Neuronal stem cell (in vitro differentiated cells): ENCODE measurements at regions not wholly inside any gene's neighbourhood (a gene's known extent, or its start where the extent isn't known, plus 50 kb on each side); places are given as distances from the start of the nearest gene placed in this dataset.
A peak's percentile ranks its signal among the peaks of the same experiment; 100 is the strongest.

Source experiments
- DNase-seq: peaks from one replicate; pipeline ENCODE4 v3.0.0-alpha.2; 2013; ENCODE audit warnings: low spot score
- H2AFZ ChIP-seq: one replicate; pipeline ENCODE4 v1.6.1; 2013; ENCODE audit warnings: mild to moderate bottlenecking, low read length, inconsistent platforms
- H2AK5ac ChIP-seq: 2 replicates; pipeline ENCODE4 v1.6.1; 2013; ENCODE audit warnings: low read depth, mild to moderate bottlenecking, inconsistent platforms, low read length, moderate library complexity, mixed read lengths
- H2BK120ac ChIP-seq: 2 replicates; pipeline ENCODE4 v1.6.1; 2013; ENCODE audit warnings: low read depth, mild to moderate bottlenecking, inconsistent platforms, low read length, moderate library complexity, mixed read lengths
- H2BK12ac ChIP-seq: one replicate; pipeline ENCODE4 v1.6.1; 2013; ENCODE audit warnings: low read length, inconsistent platforms
- H2BK15ac ChIP-seq: 2 replicates; pipeline ENCODE4 v1.6.1; 2013; ENCODE audit warnings: mild to moderate bottlenecking, low read length, inconsistent platforms, mixed read lengths
- H2BK5ac ChIP-seq: one replicate; pipeline ENCODE4 v1.6.1; 2013; ENCODE audit warnings: inconsistent platforms, mild to moderate bottlenecking, low read length, moderate library complexity
- H3K14ac ChIP-seq: one replicate; pipeline ENCODE4 v1.6.1; 2013; ENCODE audit warnings: low read length, inconsistent platforms
- H3K18ac ChIP-seq: 2 replicates; pipeline ENCODE4 v1.6.1; 2013; ENCODE audit warnings: low read length, inconsistent platforms
- H3K23ac ChIP-seq: 2 replicates; pipeline ENCODE4 v1.6.1; 2013; ENCODE audit warnings: low read depth, mild to moderate bottlenecking, mixed read lengths, low read length, inconsistent platforms; ENCODE audit not compliant: poor library complexity
- H3K27ac ChIP-seq: replicated peaks from 3 replicates; pipeline ENCODE4 v1.5.1; 2013; ENCODE audit warnings: low read length, inconsistent platforms
- H3K27me3 ChIP-seq, 3 experiments: 2 replicates each; pipeline ENCODE4 v1.6.1; 2013; ENCODE audit warnings: low read length in 3 of 3, mild to moderate bottlenecking in 2 of 3, inconsistent platforms in 1 of 3, low read depth in 1 of 3, mixed read lengths in 1 of 3, moderate library complexity in 1 of 3; ENCODE audit not compliant: control insufficient read depth in 3 of 3, insufficient read depth in 3 of 3
- H3K36me3 ChIP-seq, 2 donors: replicated peaks in 1 of 2; 2 replicates each; pipeline ENCODE4 v1.6.1; 2013; ENCODE audit warnings: low read length in 2 of 2; ENCODE audit not compliant: control insufficient read depth in 2 of 2, insufficient read depth in 2 of 2
- H3K4ac ChIP-seq: 2 replicates; pipeline ENCODE4 v1.6.1; 2013; ENCODE audit warnings: inconsistent platforms, mild to moderate bottlenecking, low read length, moderate library complexity
- H3K4me1 ChIP-seq, 2 donors: 1 replicate in 1 of 2; 2 replicates in 1 of 2; pipeline ENCODE4 v1.6.1; 2013; ENCODE audit warnings: low read length in 2 of 2, low read depth in 1 of 2; ENCODE audit not compliant: control insufficient read depth in 2 of 2, insufficient read depth in 1 of 2
- H3K4me2 ChIP-seq: one replicate; pipeline ENCODE4 v1.6.1; 2013; ENCODE audit warnings: mild to moderate bottlenecking, low read length, inconsistent platforms; ENCODE audit not compliant: insufficient read depth, poor library complexity, severe bottlenecking
- H3K4me3 ChIP-seq, 2 donors: 2 replicates each; pipeline ENCODE4 v1.5.1; 2013; ENCODE audit warnings: low read length in 2 of 2, mild to moderate bottlenecking in 2 of 2, inconsistent platforms in 1 of 2, moderate library complexity in 1 of 2
- H3K79me1 ChIP-seq: one replicate; pipeline ENCODE4 v1.6.1; 2013; ENCODE audit warnings: low read depth, mild to moderate bottlenecking, inconsistent platforms, low read length, moderate library complexity
- H3K9ac ChIP-seq: one replicate; pipeline ENCODE4 v1.6.1; 2013; ENCODE audit warnings: mild to moderate bottlenecking, low read depth, low read length, inconsistent platforms; ENCODE audit not compliant: poor library complexity
- H3K9me3 ChIP-seq, 2 donors: replicated peaks in 1 of 2; 2 replicates each; pipeline versions ENCODE3 to v1.6.1; 2013; ENCODE audit warnings: low read length in 2 of 2, mild to moderate bottlenecking in 2 of 2, inconsistent platforms in 1 of 2, low read depth in 1 of 2, mixed read lengths in 1 of 2, moderate library complexity in 1 of 2; ENCODE audit not compliant: control insufficient read depth in 2 of 2, insufficient read depth in 1 of 2
- H4K8ac ChIP-seq: one replicate; pipeline ENCODE4 v1.6.1; 2013; ENCODE audit warnings: low read depth, mild to moderate bottlenecking, inconsistent platforms, low read length, moderate library complexity
- H4K91ac ChIP-seq: one replicate; pipeline ENCODE4 v1.6.1; 2013; ENCODE audit warnings: low read length, low read depth, mild to moderate bottlenecking, inconsistent platforms; ENCODE audit not compliant: poor library complexity
- WGBS, 2 donors: extraction: QIAGEN DNeasy Blood & Tissue Kit; methylation state at CpG; one replicate each; pipeline ENCODE4 v1.1.7; 2013; ENCODE audit warnings: missing lambda C conversion rate in 2 of 2, mixed read lengths in 1 of 2; ENCODE audit not compliant: insufficient read length in 2 of 2, insufficient replicate concordance in 1 of 2; ENCODE audit errors: extremely low coverage in 2 of 2; 5-methylcytosine and 5-hydroxymethylcytosine counted together

GRCh38 chr21:27564684-27565301 is 597.9 kb upstream of the ADAMTS5 start:
- Histone ChIP-seq H2AK5ac (no peak overlapping the region), H2BK12ac (no peak overlapping the region), H3K14ac (no peak overlapping the region), H3K9me3 (no peaks in the 10 kb centered on the region), H3K18ac (no peak overlapping the region), H3K4me1 (no peaks in the 10 kb centered on the region), H2BK5ac (no peak overlapping the region), H3K27me3 (no peaks in the 10 kb centered on the region), H3K27ac (no peak overlapping the region), H3K4me3 (no peak overlapping the region), H3K4ac (no peak overlapping the region), H3K23ac (no peak overlapping the region), H2BK15ac (no peak overlapping the region), H3K9ac (no peak overlapping the region), H3K79me1 (no peaks in the 10 kb centered on the region), H4K8ac (no peak overlapping the region), H3K36me3 (no peaks in the 10 kb centered on the region), H2BK120ac (no peak overlapping the region), H2AFZ (no peak overlapping the region), H4K91ac (no peak overlapping the region), H3K4me2 (no peak overlapping the region)
- no CpG with 5 or more reads among the region's 1 CpG for WGBS, 2 donors
- DNase-seq = peak; percentile 18

- Histone ChIP-seq H3K9me3 (no peaks in the 10 kb centered on the region), H3K18ac (no peak overlapping the region)
These were observed 595.4 kb upstream of the ADAMTS5 start for GRCh38 chr21:27562303-27562702.

GRCh38 chr21:27561116-27561515 is 594.2 kb upstream of the ADAMTS5 start:
- no peaks in the 10 kb centered on the region for H3K36me3 ChIP-seq
- no peak overlapping the region for H2BK120ac ChIP-seq
- no peak overlapping the region for H4K8ac ChIP-seq
- no peak overlapping the region for H3K14ac ChIP-seq
- H3K79me1 ChIP-seq = no peaks in the 10 kb centered on the region
- no peak overlapping the region for H2AK5ac ChIP-seq
- no peaks in the 10 kb centered on the region for H3K9me3 ChIP-seq
- H3K4me1 ChIP-seq = no peaks in the 10 kb centered on the region
- H3K27ac ChIP-seq = no peak overlapping the region
- no CpG with 5 or more reads among the region's 9 CpGs for WGBS, 2 donors
- H4K91ac ChIP-seq = no peak overlapping the region
- no peaks in the 10 kb centered on the region for H3K27me3 ChIP-seq
- H2BK5ac ChIP-seq = no peak overlapping the region
- no peak overlapping the region for H3K4me2 ChIP-seq
- no peak overlapping the region for H3K18ac ChIP-seq
- H3K4me3 ChIP-seq = no peak overlapping the region
- H2AFZ ChIP-seq = no peak overlapping the region
- H3K4ac ChIP-seq = no peak overlapping the region
- H2BK15ac ChIP-seq = no peak overlapping the region
- H3K9ac ChIP-seq = no peak overlapping the region
- DNase-seq = no peak
- no peak overlapping the region for H3K23ac ChIP-seq
- H2BK12ac ChIP-seq = no peak overlapping the region

More at GRCh38 chr21:27562303-27562702, 595.4 kb upstream of the ADAMTS5 start:
- WGBS, 2 donors = no CpG with 5 or more reads among the region's 6 CpGs
- H2BK12ac ChIP-seq = no peak overlapping the region
- H2AK5ac ChIP-seq = no peak overlapping the region
- H2BK5ac ChIP-seq = no peak overlapping the region
- no peak overlapping the region for H4K8ac ChIP-seq
- H3K23ac ChIP-seq = no peak overlapping the region
- H2AFZ ChIP-seq = no peak overlapping the region
- H2BK15ac ChIP-seq = no peak overlapping the region
- H3K4me1 ChIP-seq = no peaks in the 10 kb centered on the region
- H3K4ac ChIP-seq = no peak overlapping the region
- H3K4me2 ChIP-seq = no peak overlapping the region
- no peak overlapping the region for H4K91ac ChIP-seq
- no peak overlapping the region for H3K9ac ChIP-seq
- H3K4me3 ChIP-seq = no peak overlapping the region
- H2BK120ac ChIP-seq = no peak overlapping the region
- no peaks in the 10 kb centered on the region for H3K79me1 ChIP-seq
- H3K36me3 ChIP-seq = no peaks in the 10 kb centered on the region
- DNase-seq = no peak
- H3K27ac ChIP-seq = no peak overlapping the region
- no peak overlapping the region for H3K14ac ChIP-seq
- H3K27me3 ChIP-seq = no peaks in the 10 kb centered on the region

- H3K27ac ChIP-seq = no peak overlapping the region
- no peak overlapping the region for H3K4me3 ChIP-seq
These were observed 590.5 kb upstream of the ADAMTS5 start for GRCh38 chr21:27557356-27557755.

More at GRCh38 chr21:27557356-27557755, 590.5 kb upstream of the ADAMTS5 start:
- Histone ChIP-seq H4K91ac (no peak overlapping the region), H3K4me1 (no peaks in the 10 kb centered on the region), H2BK15ac (no peak overlapping the region), H3K36me3 (no peaks in the 10 kb centered on the region), H2AFZ (no peak overlapping the region), H2BK120ac (no peak overlapping the region), H3K79me1 (no peaks in the 10 kb centered on the region), H4K8ac (no peak overlapping the region), H2AK5ac (no peak overlapping the region), H3K14ac (no peak overlapping the region), H3K27me3 (no peaks in the 10 kb centered on the region), H3K18ac (no peak overlapping the region), H2BK12ac (no peak overlapping the region), H3K4ac (no peak overlapping the region), H3K23ac (no peak overlapping the region), H3K9me3 (no peaks in the 10 kb centered on the region), H3K4me2 (no peak overlapping the region), H3K9ac (no peak overlapping the region), H2BK5ac (no peak overlapping the region)
- no peak for DNase-seq
- WGBS, 2 donors = no CpG with 5 or more reads among the region's 1 CpG
